GM12891 (cell line): ENCODE measurements at regions not wholly inside any gene's neighbourhood (a gene's known extent, or its start where the extent isn't known, plus 50 kb on each side); places are given as distances from the start of the nearest gene placed in this dataset.
"Not testable (repeated sequence)": the region's sequence is repeated elsewhere in the genome, so short reads cannot be mapped to it uniquely, and the experiment has no call there.

Experiments used
- DNase-seq: peaks from one replicate; pipeline ENCODE4 v3.0.0; 2011; ENCODE audit warnings: low spot score; ENCODE audit not compliant: insufficient read length
- FAIRE-seq: peaks from 2 replicates; lab custom pipeline; 2011; peaks lifted over from hg19 to GRCh38; lab: Jason Lieb, UNC
- PAX5 ChIP-seq: IDR thresholded peaks from 2 replicates; pipeline ENCODE4 v1.6.1; 2011; ENCODE audit warnings: low read length, moderate library complexity, mild to moderate bottlenecking; ENCODE audit not compliant: insufficient read depth, severe bottlenecking
- POLR2A ChIP-seq: IDR thresholded peaks from 2 replicates; pipeline ENCODE4 v1.6.1; 2011; ENCODE audit warnings: low read depth, low read length, control low read depth
- POLR2AphosphoS5 ChIP-seq: IDR thresholded peaks from 2 replicates; pipeline ENCODE4 v1.6.1; 2011; ENCODE audit warnings: low read depth, low read length, control low read depth
- POU2F2 ChIP-seq: IDR thresholded peaks from 2 replicates; pipeline ENCODE4 v1.6.1; 2011; ENCODE audit warnings: low read depth, mild to moderate bottlenecking, control low read depth, low read length, moderate library complexity
- SPI1 ChIP-seq: IDR thresholded peaks from 2 replicates; pipeline ENCODE4 v1.6.1; 2011; ENCODE audit warnings: low read depth, low read length, control low read depth
- TAF1 ChIP-seq: IDR thresholded peaks from 2 replicates; pipeline ENCODE4 v1.6.1; 2011; ENCODE audit warnings: low read depth, low read length, control low read depth

DNA sequence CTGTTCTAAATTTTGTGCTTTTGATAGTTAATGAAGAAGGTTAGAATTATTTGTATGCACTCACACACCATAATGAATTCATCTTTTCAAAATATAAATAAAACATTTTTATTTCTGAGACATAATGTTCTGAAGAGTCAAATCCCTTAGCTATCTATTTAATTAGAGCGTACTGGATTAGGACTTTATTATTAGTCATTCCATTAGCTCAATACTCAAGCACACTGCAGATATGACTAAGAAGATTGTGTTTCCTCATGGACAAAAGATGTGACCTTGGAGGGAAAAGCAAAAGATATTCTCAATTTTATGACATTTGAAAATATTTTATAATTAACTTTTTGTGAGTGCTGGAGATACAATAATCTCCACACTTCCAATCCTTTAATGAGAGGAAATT, 666.4 kb downstream of the CD109 start:
- FAIRE-seq (no peak), DNase-seq (no peak)
- TF ChIP-seq POLR2A, result no peak

DNA sequence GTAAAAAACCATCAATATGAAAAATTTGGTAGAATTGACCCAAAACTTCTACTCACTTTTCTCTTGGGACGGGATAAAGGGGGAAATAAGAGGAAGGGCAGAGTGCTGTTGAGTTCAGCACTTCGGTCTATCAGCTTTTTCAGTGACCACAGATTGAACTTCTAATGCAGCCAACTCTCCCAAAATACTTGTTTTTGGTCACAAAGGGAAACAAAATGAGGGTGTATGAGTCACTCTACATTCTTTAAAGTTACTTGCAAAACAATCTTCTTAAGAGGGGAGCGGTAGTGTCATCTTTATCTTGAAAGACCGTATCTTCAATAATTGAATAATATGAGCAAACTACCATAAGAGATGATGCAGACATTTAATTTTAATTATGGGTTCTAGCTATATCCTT, 661.3 kb downstream of the CD109 start:
- no peak for DNase-seq
- FAIRE-seq, result no peak
- no peak for TF ChIP-seq POLR2AphosphoS5
- TF ChIP-seq PAX5, result no peak
- no peak for TF ChIP-seq POLR2A
- no peak for TF ChIP-seq SPI1
- no peak for TF ChIP-seq POU2F2
- TF ChIP-seq TAF1, result no peak

DNA sequence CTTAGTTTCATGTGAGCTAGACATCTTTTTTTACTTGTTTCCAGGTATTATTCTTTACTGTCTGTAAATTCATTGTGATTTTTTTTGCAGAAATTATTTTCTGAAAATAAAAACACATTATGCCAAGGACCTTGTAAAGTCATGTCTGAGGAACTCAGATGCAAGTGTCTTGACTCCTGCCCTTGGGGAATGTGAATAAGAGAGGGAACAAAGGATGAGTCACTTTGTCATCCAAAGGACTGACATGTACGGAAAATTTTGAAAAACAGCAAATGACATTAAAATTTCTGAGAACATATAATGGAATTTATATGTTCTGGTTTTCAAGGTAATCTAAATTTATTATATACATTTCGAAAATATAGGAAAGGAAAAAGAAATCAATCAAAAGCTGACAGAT, 660.4 kb downstream of the CD109 start:
- TF ChIP-seq POLR2AphosphoS5, result no peak
- no peak for TF ChIP-seq TAF1
- no peak for TF ChIP-seq PAX5
- TF ChIP-seq POU2F2, result no peak
- no peak for TF ChIP-seq SPI1
- no peak for TF ChIP-seq POLR2A
- DNase-seq (no peak), FAIRE-seq (no peak)

DNA sequence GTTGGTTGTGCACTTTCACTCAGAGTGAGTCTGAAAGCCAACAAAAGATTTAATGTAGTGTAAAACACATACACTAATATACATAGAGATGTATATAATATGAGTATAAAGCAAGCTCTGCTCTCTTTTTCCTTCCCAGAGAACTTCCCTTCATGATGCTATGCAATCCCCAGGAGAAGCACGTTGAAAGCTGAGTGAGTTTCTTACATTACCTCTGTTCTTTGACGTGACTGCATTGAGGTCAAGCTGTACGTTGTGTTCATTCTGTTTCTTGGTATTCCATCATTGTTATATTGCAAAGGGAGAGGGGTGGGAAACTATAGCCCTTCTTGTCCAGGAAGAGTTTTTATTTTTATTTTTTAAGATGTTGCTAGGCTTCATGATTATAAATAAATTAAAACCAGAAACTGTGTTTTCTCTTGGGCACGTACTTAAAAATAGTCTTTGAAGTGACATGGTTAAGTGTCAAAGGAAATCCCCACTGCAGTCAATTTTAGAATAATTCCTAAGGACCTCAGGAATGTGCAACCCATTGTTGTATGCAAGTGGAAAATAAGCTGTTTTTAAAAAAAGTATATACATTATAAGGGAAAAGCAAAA, 651.0 kb downstream of the CD109 start:
- TF ChIP-seq TAF1 (no peak), POLR2A (no peak), SPI1 (no peak), POLR2AphosphoS5 (no peak)
- FAIRE-seq, result no peak
- DNase-seq, result no peak

DNA sequence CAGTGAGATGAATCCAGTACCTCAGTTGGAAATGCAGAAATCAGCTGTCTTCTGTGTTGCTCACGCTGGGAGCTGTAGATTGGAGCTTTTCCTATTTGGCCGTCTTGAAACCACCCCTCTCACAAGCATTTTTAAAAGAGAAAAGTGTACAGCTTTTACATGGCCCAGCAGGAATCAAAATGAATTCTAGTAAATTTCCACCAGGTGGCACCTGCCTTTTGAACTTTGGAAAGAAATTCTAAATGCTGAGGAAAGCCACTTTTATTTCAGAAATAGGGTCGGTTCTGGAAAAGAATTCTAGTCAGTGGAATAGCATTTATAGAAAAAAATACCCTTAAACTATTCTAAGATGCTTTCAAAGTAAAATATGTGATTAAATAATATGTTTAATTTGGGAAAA, 647.8 kb downstream of the CD109 start:
- no peak for FAIRE-seq

DNA sequence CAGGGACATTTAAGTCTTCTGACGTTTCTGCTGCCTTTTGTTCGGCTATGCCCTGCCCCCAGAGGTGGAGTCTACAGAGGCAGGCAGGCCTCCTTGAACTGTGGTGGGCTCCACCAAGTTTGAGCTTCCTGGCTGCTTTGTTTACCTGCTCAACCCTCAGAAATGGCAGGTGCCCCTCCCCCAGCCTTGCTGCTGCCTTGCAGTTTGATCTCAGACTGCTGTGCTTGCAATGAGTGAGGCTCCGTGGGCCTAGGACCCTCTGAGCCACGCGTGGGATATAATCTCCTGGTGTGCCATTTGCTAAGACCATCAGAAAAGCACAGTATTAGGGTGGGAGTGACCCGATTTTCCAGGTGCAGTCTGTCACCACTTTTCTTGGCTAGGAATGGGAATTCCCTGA, 647.3 kb downstream of the CD109 start:
- not testable (repeated sequence) for DNase-seq, FAIRE-seq

More for the DNA sequence above, 647.8 kb downstream of the CD109 start:
- no peak for DNase-seq
- no peak for TF ChIP-seq POLR2AphosphoS5
- no peak for TF ChIP-seq POLR2A
- no peak for TF ChIP-seq TAF1
- TF ChIP-seq POU2F2, result no peak
- TF ChIP-seq PAX5, result no peak
- TF ChIP-seq SPI1, result no peak

DNA sequence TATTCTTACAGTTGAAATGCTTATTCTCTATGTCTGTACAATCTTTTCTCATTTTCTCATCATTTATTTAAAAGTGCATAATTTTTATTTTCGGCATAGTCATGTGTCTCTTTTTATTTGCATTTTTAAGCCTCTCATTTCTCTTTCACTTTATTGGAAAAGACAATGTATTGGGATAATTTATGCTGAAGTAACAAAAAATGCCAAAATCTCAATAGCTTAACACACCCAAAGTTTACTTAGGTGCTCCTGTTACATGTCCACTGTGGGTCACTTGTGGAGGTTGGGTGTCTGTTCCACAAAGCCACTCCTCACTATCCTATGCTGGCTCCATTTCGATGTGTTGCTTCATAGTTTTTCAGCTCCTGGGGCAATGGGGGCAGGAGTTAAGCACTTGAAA, 638.7 kb downstream of the CD109 start:
- no peak for DNase-seq
- no peak for FAIRE-seq
- no peak for TF ChIP-seq PAX5
- no peak for TF ChIP-seq POLR2AphosphoS5
- TF ChIP-seq POLR2A, result no peak
- TF ChIP-seq SPI1, result no peak
- TF ChIP-seq TAF1, result no peak
- no peak for TF ChIP-seq POU2F2

DNA sequence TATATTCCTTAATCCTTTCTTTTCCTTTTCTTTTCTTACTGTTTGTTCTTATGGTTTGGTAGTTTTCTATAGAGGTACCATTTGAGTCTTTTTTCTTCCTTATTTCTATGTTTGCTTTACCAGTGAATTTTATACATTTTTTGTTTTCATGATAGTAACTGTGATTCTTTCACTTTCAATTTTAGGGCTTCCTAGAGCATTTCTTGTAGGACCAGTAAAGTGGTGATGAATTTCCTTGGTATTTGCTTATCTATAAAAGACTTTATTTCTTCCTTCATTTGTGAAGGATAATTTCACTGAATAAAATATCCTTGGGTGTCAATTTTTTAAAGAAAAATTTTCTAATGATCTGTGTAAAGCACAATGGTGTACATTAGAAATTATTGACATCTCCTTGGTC, 637.4 kb downstream of the CD109 start:
- no peak for TF ChIP-seq POU2F2
- TF ChIP-seq TAF1, result no peak
- TF ChIP-seq PAX5, result no peak
- TF ChIP-seq SPI1, result no peak
- TF ChIP-seq POLR2AphosphoS5, result no peak
- TF ChIP-seq POLR2A, result no peak
- DNase-seq (no peak), FAIRE-seq (no peak)

DNA sequence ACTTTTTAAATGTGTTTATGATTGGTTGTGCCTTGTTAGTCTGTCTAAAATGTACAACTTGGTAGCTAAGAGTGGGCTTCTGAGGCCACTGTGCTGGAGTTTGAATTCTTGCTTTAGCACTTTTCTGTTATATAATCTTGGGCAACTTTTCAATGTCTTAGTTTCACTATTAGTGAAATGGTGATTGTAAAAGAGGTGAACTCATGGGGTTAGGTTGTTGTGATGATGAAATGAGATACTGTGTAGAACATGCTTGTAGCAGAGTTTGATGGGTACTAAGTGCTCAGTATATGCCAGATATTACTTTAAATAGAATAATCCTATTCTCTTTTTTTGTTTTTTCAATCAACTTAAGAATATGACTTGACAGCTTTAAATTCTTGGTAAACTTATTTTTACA, 624.7 kb downstream of the CD109 start:
- no peak for DNase-seq
- TF ChIP-seq TAF1, result no peak
- no peak for TF ChIP-seq POU2F2
- no peak for TF ChIP-seq SPI1
- no peak for TF ChIP-seq POLR2A
- TF ChIP-seq POLR2AphosphoS5, result no peak
- no peak for TF ChIP-seq PAX5
- FAIRE-seq, result no peak

DNA sequence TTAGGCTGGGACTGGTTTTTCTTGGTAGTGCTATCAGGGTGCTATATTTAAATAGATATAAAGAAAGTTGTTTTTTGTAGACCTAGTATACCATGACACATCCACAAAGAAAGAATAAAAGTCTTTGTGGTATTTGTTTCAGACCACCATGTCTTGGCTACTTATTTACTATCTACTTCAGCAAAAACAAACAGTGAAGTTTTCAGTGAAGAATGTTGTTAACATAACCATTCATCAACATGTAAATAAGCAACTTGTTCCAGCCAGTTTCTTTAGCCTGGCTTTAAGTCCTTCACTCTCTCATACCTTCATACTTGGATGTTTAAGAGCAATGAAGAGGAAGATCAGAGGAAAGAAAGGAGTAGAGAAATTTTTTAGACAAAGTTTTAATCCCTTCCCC, 624.1 kb downstream of the CD109 start:
- DNase-seq (no peak), FAIRE-seq (no peak)
- TF ChIP-seq TAF1 (no peak), SPI1 (no peak), POLR2A (no peak), POU2F2 (no peak), PAX5 (no peak), POLR2AphosphoS5 (no peak)

DNA sequence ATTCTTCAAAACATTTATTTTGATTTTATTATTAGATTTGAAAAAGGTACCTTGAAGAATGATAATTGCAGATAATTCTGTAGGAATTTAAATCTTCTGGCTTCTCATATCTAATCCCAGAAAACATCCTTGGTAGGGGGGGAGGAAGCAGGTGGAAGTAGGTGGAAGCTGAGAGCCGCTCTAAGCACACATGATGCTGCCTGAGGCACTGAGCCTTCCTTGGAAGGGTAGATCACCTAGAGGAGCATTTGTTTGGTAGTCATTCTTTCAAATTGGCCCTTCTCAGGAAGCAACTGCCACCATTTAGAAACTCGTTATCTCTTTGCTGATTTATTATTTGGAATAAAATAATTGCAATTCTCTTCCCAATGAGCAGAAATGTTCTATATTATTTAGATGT, 623.3 kb downstream of the CD109 start:
- FAIRE-seq (no peak), DNase-seq (no peak)
- TF ChIP-seq PAX5, result no peak
- TF ChIP-seq POLR2A, result no peak
- no peak for TF ChIP-seq SPI1
- no peak for TF ChIP-seq POLR2AphosphoS5
- no peak for TF ChIP-seq POU2F2
- TF ChIP-seq TAF1, result no peak
